GM19238 (cell line): ENCODE measurements at regions not wholly inside any gene's neighbourhood (a gene's known extent, or its start where the extent isn't known, plus 50 kb on each side); places are given as distances from the start of the nearest gene placed in this dataset.
"Not testable (repeated sequence)": the region's sequence is repeated elsewhere in the genome, so short reads cannot be mapped to it uniquely, and the experiment has no call there.

Source experiments
- DNase-seq: peaks from one replicate; pipeline ENCODE4 v3.0.0; 2011; ENCODE audit warnings: low spot score; ENCODE audit not compliant: insufficient read length

GRCh38 chr17:51434434-51435170 is 174.3 kb downstream of the UTP18 start:
- no peak for DNase-seq

- DNase-seq, result no peak
Observed at GRCh38 chr17:51435171-51435552, 174.8 kb downstream of the UTP18 start.

- no peak for DNase-seq
Observed at GRCh38 chr17:51435641-51436091, 175.3 kb downstream of the UTP18 start.

GRCh38 chr17:51439395-51440229 is 179.3 kb downstream of the UTP18 start:
- DNase-seq, result no peak

GRCh38 chr17:51441431-51441830 is 181.1 kb downstream of the UTP18 start:
- no peak for DNase-seq

GRCh38 chr17:51442088-51442865 is 181.9 kb downstream of the UTP18 start:
- DNase-seq, result no peak

GRCh38 chr17:51443646-51444045 is 183.3 kb downstream of the UTP18 start:
- no peak for DNase-seq

GRCh38 chr17:51445946-51446345 is 185.6 kb downstream of the UTP18 start:
- no peak for DNase-seq

GRCh38 chr17:51454456-51454978 is 194.2 kb downstream of the UTP18 start:
- DNase-seq, result no peak

- no peak for DNase-seq
Observed at GRCh38 chr17:51455211-51455610, 194.9 kb downstream of the UTP18 start.

GRCh38 chr17:51455931-51456330 is 195.6 kb downstream of the UTP18 start:
- no peak for DNase-seq

- no peak for DNase-seq
Observed at GRCh38 chr17:51456942-51457341, 196.6 kb downstream of the UTP18 start.

GRCh38 chr17:51461578-51462004 is 201.2 kb downstream of the UTP18 start:
- DNase-seq, result peak; percentile 27

GRCh38 chr17:51463353-51463752 is 203.0 kb downstream of the UTP18 start:
- no peak for DNase-seq

GRCh38 chr17:51467336-51467735 is 207.0 kb downstream of the UTP18 start:
- DNase-seq, result no peak

GRCh38 chr17:51472670-51473205 is 212.4 kb downstream of the UTP18 start:
- no peak for DNase-seq

GRCh38 chr17:51474764-51475163 is 214.4 kb downstream of the UTP18 start:
- DNase-seq, result no peak

GRCh38 chr17:51475730-51476129 is 215.4 kb downstream of the UTP18 start:
- no peak for DNase-seq

- no peak for DNase-seq
Observed at GRCh38 chr17:51479303-51479702, 219.0 kb downstream of the UTP18 start.

- DNase-seq, result no peak
Observed at GRCh38 chr17:51481370-51481769, 221.0 kb downstream of the UTP18 start.

- not testable (repeated sequence) for DNase-seq
Observed at GRCh38 chr17:51482248-51482647, 221.9 kb downstream of the UTP18 start.
